ENCODE measurements at regions not wholly inside any gene's neighbourhood (a gene's known extent, or its start where the extent isn't known, plus 50 kb on each side); places are given as distances from the start of the nearest gene placed in this dataset.
A peak's percentile ranks its signal among the peaks of the same experiment; 100 is the strongest.

- DNase-seq (ENCODE audit: extremely low read depth in 1 of 4, low spot score in 3 of 4) (peak in 1 of 4 experiments; percentile 27), ATAC-seq (peak; percentile 74), FAIRE-seq (peak; percentile 62)
- Histone ChIP-seq H3K4me2 (ENCODE audit: insufficient read depth, low read length) (no peak overlapping the region; the same call in 1 of the 2 replicates), H3K9me1 (ENCODE audit: control insufficient read depth, insufficient read depth, low read length) (no peaks in the 10 kb centered on the region), H3K27me3 (ENCODE audit: control insufficient read depth in 2 of 2, insufficient read depth in 2 of 2, low read length in 2 of 2) (no peaks in the 10 kb centered on the region), H4K20me1 (replicated peaks; ENCODE audit: control insufficient read depth, insufficient read depth, low read length) (no peaks in the 10 kb centered on the region), H3K4me3 (no peak overlapping the region), H2AFZ (ENCODE audit: low read depth, low read length) (peak overlapping the region; percentile 49), H3K79me2 (ENCODE audit: control insufficient read depth, insufficient read depth, low read length) (no peaks in the 10 kb centered on the region), H3K9ac (ENCODE audit: insufficient read depth in 1 of 2, low read depth in 2 of 2, low read length in 2 of 2) (no peak overlapping the region), H3K9me3 (replicated peaks; ENCODE audit: control insufficient read depth, insufficient read depth, low read depth, low read length) (no peaks in the 10 kb centered on the region), H3K36me3 (ENCODE audit: control insufficient read depth, insufficient read depth, low read length) (no peaks in the 10 kb centered on the region), H3K4me1 (replicated peaks in 1 of 2; ENCODE audit: control insufficient read depth in 2 of 2, insufficient read depth in 2 of 2, low read length in 2 of 2) (no peaks in the 10 kb centered on the region; a peak in 1 of 5 replicates), H3K27ac (ENCODE audit: extremely low read depth, low read depth, low read length) (0 out of 3 replicates have a peak overlapping the region, but pooled peaks have one; percentile 16)
- 28% methylated on average over 3 of the region's 3 CpGs for WGBS (ENCODE audit: insufficient coverage, low coverage, missing lambda C conversion rate)
- intact Hi-C loops (cut with micrococcal nuclease), result no loop called here
- CTCF ChIA-PET (ENCODE audit: low intra/inter-chr PET ratio), result no interaction called here
- BruUV-seq (replicated peaks), result no TSS peak
- in situ Hi-C loops (cut with MboI), result no loop called here
- POLR2A ChIA-PET, result interaction anchor here (0.6 to 1.9 kb wide), 7 partner anchors 11 to 1564 kb away, joined by 3 to 11 read pairs (median 3); no protein-coding TSS in a partner anchor
- TF ChIP-seq SMARCA4 (IDR thresholded peaks at IDR 0.05) (peak; percentile 77), CTBP1 (IDR thresholded peaks at IDR 0.05; ENCODE audit: borderline replicate concordance) (peak; percentile 32; the same call in 1 of the 2 replicates), RCOR1 (IDR thresholded peaks at IDR 0.05; ENCODE audit: borderline replicate concordance in 1 of 2, low read depth in 2 of 2, low read length in 2 of 2) (0 out of 4 replicates have a peak, but pooled peaks of 1 of the 2 experiments have one; percentile 15), ZEB2 (IDR thresholded peaks at IDR 0.05) (peak; percentile 51; the same call in 1 of the 2 replicates), EGR1 (conservative IDR thresholded peaks at IDR 0.05) (0 out of 2 replicates have a peak, but pooled peaks have one; percentile 21), ID3 (CRISPR knock-in tag; IDR thresholded peaks at IDR 0.05) (no peak), ID3 (tag; IDR thresholded peaks at IDR 0.05) (no peak), TCF3 (CRISPR knock-in tag; IDR thresholded peaks at IDR 0.05) (peak; percentile 69), JUND (IDR thresholded peaks at IDR 0.05; ENCODE audit: borderline replicate concordance, low read depth, low read length) (peak; percentile 67; the same call in 1 of the 2 replicates), JUND (tag; IDR thresholded peaks at IDR 0.05; ENCODE audit: borderline replicate concordance, low read depth, low read length) (peak; percentile 79; the same call in 2 of the 3 replicates), FOSL1 (tag; conservative IDR thresholded peaks at IDR 0.05) (0 out of 2 replicates have a peak, but pooled peaks have one; percentile 13), SMARCE1 (IDR thresholded peaks at IDR 0.05) (peak; percentile 79; the same call in 1 of the 2 replicates), ATF3 (IDR thresholded peaks at IDR 0.05) (peak; percentile 85; the same call in 1 of the 2 replicates), ATF3 (CRISPR knock-in tag; conservative IDR thresholded peaks at IDR 0.05) (no peak)
- TF ChIP-seq, protein P1, sequence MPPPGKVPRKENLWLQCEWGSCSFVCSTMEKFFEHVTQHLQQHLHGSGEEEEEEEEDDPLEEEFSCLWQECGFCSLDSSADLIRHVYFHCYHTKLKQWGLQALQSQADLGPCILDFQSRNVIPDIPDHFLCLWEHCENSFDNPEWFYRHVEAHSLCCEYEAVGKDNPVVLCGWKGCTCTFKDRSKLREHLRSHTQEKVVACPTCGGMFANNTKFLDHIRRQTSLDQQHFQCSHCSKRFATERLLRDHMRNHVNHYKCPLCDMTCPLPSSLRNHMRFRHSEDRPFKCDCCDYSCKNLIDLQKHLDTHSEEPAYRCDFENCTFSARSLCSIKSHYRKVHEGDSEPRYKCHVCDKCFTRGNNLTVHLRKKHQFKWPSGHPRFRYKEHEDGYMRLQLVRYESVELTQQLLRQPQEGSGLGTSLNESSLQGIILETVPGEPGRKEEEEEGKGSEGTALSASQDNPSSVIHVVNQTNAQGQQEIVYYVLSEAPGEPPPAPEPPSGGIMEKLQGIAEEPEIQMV (tag; conservative IDR thresholded peaks at IDR 0.05; ENCODE audit: low read depth), result no peak
- TF ChIP-seq, protein P2, sequence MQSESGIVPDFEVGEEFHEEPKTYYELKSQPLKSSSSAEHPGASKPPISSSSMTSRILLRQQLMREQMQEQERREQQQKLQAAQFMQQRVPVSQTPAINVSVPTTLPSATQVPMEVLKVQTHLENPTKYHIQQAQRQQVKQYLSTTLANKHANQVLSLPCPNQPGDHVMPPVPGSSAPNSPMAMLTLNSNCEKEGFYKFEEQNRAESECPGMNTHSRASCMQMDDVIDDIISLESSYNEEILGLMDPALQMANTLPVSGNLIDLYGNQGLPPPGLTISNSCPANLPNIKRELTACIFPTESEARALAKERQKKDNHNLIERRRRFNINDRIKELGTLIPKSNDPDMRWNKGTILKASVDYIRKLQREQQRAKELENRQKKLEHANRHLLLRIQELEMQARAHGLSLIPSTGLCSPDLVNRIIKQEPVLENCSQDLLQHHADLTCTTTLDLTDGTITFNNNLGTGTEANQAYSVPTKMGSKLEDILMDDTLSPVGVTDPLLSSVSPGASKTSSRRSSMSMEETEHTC (IDR thresholded peaks at IDR 0.05), result no peak
Measured at GRCh38 chr4:38576767-38577166, 87.2 kb upstream of the KLF3 start.

Data from K562 (cell line).